GM21360 (cell line): ENCODE measurements at regions not wholly inside any gene's neighbourhood (a gene's known extent, or its start where the extent isn't known, plus 50 kb on each side); places are given as distances from the start of the nearest gene placed in this dataset.

Experiments
- ATAC-seq: cut with Tn5 transposase; IDR thresholded peaks from one replicate; pipeline ENCODE4 v1.9.1; 2021; ENCODE audit warnings: mild to moderate bottlenecking, moderate library complexity; ENCODE audit not compliant: unreplicated experiment

DNA sequence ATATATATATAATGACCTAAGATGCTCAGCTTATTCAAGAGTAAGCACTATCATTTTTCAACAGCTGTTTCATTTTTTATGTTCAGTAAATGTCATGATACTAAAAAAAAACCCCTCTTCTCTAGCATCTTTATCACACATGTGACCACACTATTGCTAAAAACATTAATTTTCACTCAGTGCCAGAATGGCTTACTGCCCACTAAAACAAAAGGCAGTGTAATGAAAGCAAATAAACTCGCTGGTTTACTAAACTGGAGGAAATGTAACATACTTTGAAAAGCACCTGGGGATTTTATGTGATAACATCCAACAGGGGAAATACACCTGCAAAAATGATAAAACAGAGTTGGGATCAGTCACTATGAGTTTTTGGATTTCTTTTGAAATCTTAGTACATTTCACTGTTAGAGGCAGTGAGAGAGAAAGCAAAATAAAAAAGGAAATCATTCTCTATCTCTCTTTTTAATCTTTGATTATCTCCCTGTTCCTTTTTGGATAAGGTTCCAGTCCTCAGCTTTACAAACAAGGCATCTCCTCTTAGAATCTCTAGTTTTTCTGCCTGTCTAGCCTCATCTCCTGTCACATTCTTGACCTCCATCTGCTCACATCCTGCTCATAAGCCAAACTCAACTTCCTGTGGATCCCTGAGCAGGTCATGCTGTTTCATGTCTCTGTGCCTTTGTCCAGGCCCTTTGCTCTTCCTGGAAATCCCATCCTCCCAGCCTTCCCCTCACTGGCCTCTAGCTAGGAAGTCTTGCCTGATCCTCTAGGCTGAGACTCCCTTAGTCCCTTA is 338.0 kb downstream of the MAN2A1 start:
- no peak for ATAC-seq

DNA sequence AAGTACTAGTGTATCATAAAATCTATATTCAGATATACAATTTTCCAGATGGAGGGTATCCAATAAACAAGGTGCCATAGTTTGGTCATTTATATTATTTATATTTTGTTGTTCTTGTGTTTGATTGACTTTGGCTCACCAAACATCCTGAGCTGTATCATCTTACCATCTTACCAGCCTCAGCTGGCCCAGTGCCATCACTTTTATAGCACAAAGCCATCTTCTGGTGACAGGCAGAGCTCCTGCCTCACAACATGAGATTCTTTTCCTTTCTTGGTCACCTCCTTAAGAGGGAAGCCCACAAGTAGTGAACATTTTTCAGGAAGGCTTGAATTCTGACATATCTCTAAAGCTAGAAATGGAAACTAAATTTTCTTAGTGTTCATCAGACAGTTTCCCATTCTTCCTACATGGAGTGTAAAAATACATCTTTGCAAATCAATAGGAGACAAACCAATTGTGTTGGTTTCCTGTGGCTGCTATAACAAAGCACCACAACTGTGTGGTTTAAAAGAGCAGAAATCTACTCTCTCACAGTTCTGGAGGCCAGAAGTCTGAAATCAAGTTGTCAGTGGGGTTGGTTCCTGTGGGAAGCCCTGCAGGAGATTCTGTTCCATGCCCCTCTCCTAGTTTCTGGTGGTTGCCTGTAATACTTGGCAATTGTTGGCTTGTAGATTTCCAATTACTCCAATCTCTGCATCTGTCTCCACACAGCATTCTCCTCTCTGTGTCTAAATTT is 341.8 kb downstream of the MAN2A1 start:
- ATAC-seq, result no peak

DNA sequence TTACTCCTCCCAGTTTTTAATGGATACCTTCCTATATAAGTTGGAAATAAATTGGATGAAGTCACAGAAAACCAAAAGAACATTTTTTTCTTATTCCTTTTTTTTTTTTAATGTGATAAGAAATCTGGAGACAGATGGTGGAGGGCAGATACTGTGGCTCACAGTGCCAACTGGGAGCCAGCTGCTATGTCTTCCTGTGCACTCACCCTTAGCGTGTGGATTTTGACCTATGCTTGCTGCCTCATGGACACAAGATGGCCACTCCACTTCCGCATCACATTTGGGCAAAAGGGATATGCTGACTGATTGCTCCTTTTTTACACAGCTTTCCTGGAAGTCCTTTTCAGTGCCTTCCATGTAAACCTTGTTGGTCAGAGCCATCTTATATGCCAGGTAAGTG is 342.6 kb downstream of the MAN2A1 start:
- ATAC-seq, result no peak

DNA sequence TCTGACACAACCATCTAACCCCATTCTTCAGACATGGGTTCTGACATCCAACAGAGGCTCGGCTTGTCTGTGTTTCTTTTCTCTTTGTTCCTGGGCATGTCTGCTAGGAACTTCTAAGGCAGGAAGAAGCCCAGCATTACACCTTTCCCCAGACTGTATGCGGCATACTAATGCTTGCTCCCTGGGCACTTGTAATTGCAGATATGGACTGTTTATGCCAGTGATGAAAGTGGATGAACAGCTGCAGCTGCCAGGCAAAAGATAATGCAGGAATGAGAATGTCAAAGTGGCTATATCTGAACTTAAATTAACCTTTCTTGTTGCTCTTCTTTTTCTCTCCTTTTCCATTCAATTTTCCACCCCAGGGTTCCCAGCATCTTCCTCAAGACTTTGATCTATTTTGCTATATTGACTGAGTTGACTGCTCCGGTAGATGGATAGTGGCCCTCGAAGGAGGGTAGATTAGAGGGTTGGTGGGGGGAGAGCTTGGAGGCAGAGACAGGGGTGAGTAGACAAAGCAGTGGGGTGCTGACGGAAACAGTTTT is 344.4 kb downstream of the MAN2A1 start:
- no peak for ATAC-seq

DNA sequence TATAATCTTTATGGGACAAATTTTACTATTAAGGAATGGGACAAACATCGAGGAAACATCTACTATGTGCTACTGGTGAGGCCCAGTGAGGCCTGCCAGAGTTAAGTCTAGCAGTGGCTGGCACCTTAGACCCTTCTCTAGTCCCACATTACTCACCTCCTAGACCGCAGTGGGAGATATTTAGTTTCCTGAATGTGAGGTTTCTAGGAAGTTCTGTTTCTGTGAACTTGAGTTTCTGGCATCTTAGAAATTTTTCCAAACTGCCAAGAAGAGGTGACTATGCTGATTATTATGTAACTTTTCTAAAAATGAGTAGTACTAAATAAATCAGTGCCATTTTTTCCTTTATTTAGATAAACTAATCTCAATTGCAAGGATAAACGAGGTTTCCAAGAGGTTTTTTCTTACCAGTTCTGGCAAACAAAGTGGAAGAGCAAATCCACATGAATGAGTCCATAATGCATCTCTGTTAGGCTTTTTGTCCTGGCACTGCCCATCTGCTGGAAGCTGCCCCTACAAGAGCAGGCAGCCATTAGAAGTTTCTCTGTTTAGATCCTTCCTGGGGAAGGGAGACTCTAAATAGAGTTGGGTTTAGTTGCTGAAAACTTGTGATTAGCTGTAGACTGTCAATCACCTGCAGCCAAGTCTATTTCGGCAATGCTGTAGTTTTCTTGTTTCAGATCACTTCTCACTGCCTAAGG is 348.7 kb downstream of the MAN2A1 start:
- no peak for ATAC-seq

DNA sequence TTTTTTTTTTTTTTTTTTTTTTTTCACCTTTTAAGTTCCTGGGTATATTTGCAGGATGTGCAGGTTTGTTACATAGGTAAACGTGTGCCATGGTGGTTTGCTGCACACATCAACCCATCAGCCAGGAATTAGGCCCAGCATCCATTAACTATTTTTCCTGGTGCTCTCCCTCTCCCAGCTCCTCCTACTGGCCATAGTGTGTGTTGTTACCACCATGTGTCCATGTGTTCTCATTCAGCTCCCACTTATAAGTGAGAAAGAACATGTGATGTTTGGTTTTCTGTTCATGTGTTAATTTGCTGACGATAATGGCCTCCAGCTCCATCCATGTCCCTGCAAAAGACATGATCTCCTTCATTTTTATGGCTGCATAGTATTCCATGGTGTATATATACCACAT is 350.5 kb downstream of the MAN2A1 start:
- no peak for ATAC-seq

DNA sequence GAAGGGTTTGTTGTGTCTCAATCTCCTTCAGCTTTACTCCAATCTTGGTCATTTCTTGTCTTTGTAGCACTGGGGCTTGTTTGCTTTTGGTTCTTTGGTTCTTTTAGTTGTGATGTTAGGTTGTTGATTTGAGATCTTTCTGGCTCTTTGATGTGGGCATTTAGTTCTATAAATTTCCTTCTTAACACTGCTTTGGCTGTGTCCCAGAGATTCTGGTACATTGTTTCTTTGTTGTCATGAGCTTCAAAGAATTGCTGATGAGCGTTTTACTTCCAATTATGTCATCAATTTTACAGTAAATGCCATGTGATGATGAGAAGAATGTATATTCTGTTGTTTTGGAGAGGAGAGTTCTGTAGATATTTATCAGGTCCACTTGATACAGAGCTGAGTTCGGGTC is 353.3 kb downstream of the MAN2A1 start:
- no peak for ATAC-seq

DNA sequence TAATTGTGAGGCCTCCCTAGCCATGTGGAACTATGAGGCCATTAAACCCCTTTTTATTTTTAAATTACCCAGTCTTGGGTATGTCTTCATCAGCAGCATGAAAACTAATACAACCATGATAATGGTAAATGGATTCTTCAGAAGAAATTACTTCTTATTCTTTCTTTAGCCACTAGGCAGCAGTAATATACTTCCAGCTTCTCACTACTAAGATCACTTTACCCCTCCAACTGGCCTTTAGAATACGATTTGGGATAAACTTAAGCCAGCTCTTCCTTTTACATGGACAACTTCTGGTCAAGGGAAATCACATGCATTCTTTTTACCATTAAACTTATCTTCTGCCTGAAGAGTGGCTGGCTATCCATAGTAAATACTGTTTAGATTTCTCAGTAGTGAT is 355.4 kb downstream of the MAN2A1 start:
- ATAC-seq, result no peak

DNA sequence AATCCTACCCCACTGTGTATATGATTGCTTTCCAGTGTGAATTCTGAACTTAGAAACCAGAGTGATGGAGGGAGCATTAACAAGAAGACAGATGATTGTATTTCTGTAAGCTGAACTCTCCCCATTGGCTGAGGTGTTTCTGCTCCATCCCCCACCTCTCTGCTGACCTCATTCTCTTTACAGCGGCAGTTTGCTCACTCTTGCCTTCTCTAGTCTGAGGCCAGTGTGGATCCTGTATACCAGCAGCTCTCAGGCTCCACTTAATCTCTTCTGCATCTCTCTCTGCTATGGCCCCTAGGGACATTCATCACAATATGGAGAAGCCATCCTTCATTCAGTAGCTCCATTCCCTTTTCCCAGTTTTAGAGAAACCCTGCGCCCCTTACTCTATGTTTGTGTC is 358.8 kb downstream of the MAN2A1 start:
- no peak for ATAC-seq

DNA sequence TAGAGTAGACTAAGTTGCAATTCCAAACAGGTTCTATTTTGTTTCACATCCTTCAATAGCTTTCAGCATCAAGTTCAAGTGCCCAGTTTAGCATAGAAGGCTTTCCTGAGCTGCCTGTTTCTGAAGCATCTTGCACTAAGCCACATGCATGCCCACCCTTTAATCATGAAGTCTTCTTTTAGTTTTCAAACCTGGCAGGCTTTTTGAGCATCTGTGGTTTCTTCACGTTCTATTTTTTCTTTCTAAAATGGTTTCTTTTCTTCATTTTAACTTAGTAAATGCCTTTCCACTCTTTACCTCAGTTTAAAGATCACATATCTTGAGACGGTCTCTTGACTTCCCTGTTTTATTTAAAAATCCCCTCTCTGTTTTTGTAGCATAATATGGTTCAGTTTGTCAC is 360.1 kb downstream of the MAN2A1 start:
- ATAC-seq, result no peak

DNA sequence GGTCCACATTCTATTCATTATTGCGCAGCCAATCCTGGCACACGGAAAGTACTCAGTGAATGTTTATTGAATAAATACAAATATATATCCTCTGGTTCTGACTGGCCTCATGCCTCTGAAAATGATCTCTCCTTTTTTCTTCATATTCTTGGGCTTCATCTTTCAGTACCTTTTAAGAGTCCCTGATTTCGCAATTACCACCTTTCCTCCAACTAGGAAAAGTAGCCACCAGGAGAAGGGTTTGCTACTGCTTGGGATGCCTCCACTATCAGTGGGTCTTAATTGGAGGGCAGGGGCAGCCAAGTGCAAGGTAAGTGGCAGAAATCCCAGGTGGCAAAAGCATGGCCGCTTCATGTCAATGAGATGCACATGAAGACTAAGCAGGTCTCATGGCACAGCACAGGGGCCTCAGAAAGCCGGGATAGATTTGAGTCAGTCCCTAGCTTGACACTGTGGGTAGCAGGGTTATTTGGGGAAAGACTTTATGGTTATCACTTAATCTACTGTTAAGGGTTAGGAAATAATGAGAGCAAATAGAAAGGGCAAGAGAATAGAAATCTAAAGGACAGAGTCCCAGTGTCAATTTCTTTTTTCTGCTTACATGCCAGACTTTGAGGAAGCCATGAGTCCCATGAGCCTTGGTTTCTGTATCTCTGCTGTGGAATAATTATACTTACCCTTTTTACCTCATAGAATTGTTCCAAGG is 361.1 kb downstream of the MAN2A1 start:
- ATAC-seq, result no peak

DNA sequence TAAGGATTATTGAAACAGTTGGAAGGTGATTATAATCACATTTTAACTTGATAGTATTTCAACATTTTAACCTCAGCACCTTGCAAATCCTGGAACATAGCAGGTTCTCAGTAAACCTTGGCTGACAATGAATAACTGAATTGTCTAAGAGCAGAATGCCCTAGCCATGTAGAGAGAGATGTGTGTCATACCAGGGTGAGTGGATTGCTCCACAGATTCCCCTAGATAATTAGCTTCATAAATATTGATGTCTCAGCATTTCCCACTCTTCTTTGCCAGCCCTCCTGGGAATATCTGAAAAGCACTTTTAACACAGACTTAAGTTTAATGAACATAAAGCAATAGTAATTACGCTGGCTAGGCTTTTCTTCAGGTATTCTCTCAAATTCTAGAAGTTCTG is 363.5 kb downstream of the MAN2A1 start:
- no peak for ATAC-seq

DNA sequence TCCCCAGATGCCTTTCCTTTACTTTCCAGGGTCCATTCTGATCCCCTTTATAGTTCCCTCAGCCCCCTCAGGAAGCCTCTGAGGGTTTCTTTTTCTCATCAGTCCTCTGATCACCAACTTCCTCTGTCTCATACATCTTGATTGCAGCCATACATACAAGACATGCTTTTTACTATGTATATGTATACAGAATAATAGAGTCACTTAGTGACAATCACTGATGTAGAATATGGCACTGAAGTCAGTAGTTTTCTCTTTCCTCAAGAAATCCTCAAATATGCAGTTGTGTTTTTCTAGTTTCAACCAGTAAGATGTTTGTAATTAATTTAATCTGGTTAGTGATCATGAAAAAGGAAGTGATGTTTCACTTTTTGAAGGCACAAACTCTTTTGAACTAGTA is 364.1 kb downstream of the MAN2A1 start:
- ATAC-seq, result no peak

DNA sequence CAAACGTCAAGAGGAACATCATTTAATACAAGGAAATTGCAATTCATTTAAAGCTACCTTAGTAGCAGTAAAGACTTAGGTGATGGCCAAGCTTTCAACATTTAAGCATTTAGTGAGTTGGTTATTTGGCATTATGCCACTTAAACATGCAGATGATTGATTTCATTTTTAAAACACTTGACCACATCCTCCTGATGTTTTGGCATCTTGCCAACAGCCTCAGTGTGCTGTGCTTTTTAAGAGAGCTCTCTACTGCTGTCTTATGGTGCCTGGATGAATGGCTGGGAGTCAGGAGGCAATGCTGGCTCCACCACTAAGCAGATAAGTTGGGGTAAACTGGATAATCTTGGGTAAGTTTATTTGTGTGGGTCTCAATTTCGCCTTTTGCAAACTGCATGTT is 364.5 kb downstream of the MAN2A1 start:
- ATAC-seq, result peak; percentile 86

DNA sequence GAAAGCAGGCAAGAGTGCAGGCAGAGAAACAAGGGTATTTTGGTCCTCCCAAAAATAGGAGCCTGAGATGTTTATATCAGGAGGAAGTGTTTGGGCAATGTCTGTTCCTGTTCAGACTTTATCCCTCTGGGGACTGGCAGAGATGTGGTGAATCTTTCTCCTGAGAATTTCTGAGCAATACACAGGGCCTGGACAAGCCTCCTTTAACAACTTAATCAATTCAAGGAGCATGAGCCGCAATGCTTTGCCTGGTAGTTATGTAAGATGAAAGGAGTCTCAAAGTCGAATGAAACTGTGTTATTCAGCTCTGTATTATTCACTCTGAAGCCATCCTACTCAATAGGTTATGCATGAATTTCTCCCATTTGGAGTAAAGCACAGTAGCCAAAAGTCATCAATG is 365.6 kb downstream of the MAN2A1 start:
- ATAC-seq, result no peak

DNA sequence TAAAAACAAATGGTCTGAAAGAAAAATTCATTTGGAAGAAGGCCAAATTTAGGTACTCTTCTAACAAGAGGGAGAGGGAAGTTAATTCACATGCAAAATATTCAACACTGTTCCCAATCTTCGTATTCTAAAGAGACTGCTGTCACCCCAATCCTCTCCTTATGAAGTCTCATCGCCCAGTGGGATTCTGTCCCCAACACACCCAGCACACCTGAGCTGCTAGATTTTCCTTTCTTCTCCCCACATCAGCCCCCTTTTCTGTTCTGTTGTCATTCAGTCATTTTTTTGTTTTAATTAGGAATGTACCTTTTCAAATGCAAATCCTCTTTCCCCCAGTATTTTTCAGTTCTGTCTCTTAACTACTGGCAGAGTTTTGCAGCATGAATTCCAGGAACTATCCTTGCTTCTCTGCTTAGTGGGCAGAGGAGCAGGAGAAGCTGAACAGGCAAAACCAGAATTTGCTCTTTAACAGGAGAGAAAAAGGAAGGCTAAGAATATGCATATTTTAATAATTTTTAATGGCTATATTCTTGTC is 366.9 kb downstream of the MAN2A1 start:
- ATAC-seq, result no peak

DNA sequence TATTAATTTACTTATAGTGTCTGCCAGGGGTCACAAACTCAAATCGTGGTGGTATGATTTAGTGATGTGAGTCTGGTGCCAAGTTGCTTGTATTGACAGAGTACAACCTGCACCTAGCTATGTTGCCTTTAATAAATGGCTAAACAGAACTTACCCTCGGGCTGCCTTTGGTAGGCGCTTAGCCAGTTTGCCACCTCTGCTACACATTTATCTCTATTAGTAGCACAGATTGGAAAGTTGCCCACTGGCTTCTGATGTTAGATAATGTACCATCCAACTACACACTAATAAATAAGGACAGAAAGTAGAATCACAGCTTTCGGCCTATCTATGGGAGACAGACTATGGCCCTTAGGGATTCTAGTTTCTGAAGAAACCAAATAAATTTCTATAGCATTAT is 368.4 kb downstream of the MAN2A1 start:
- ATAC-seq, result no peak

DNA sequence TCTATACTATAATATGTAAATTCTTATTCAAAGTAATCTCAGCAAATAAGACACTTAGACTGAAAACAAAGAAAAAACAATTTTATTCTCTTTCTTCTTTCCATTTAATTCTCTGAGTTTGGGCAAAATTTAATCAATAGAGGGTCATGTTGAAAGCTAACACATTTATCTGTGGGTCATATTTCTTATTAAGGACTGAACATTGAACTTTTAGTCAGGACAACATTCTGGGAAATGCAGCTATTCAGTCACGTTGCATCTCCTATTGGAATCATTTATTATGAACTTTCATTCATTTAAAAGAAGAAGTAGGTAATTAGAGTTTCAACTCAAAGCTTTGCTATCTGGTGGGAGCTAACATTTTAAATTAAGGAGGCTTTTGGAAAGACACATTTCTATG is 372.5 kb downstream of the MAN2A1 start:
- no peak for ATAC-seq

DNA sequence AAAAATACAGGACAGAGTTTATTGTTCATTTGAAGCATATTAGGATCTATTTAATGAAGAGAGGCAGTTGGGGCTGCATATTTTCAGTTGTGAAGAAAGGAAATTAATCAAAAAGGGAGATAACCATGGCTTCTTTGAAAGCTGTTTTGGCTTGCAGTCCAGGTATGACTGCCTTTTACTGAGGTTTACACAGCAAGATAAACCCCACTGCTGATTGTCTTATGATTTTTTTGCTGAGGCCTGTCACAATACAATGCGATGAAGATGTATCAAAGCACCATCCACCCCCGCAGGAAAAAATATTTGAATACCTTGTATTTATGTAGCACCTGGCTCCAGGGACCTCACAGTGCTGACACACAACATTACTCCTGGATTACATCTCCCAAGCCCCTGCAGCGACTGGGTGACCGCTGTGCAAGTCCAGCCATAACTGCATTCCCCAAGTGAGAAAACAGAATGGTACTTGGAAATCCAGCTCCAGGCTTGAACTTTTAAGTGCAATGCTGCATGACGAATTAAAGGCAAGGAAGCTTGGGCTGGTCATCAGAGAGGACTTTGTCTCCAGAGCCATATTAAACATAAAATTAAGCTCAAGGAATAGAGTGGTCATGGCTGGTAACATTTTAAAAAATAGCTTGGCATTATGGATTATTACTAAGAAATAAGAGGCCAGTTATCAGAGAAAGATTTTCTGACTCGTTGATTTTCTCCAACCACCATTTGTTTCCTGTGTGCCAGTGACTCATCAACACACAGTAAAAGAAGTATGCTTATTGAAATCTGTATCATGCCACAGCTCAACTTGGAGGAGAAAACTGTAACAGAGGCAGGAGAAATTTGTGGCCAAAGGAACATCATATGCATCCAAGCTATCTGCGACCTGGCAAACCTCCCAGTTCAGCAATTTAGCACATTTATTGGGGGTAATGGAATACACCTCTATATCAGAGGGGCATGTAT is 374.2 kb downstream of the MAN2A1 start:
- no peak for ATAC-seq
